ENCODE measurements at regions not wholly inside any gene's neighbourhood (a gene's known extent, or its start where the extent isn't known, plus 50 kb on each side); places are given as distances from the start of the nearest gene placed in this dataset.

- H3K27ac ChIP-seq (ENCODE audit: insufficient read length, low read depth, low read length), result no peak overlapping the region
- H3K79me2 ChIP-seq (ENCODE audit: insufficient read depth, low read length), result no peaks in the 10 kb centered on the region
- no peak overlapping the region for H3K18ac ChIP-seq (ENCODE audit: insufficient read length, low read depth, low read length)
- H3K23me2 ChIP-seq (ENCODE audit: insufficient read length, low read depth, low read length, poor library complexity, severe bottlenecking), result no peaks in the 10 kb centered on the region
- no peak for TF ChIP-seq CTCF (conservative IDR thresholded peaks at IDR 0.05)
- no peak overlapping the region for H3K4me3 Mint-ChIP-seq
- H2AK5ac ChIP-seq (ENCODE audit: insufficient read length, low read length), result no peak overlapping the region
- H3K79me1 ChIP-seq (ENCODE audit: insufficient read depth, low read depth, low read length, poor library complexity, severe bottlenecking), result no peaks in the 10 kb centered on the region
- H3K4me1 ChIP-seq (ENCODE audit: insufficient read depth, low read length), result no peaks in the 10 kb centered on the region
- H3K27ac Mint-ChIP-seq, result no peak overlapping the region
- H3K27me3 Mint-ChIP-seq (ENCODE audit: low read depth), result peaks cover 3% of the 10 kb centered on the region
- no peak overlapping the region for H4K5ac ChIP-seq (ENCODE audit: insufficient read length, low read depth, low read length)
- no peak overlapping the region for H2BK20ac ChIP-seq (ENCODE audit: low read depth, low read length, poor library complexity, severe bottlenecking)
- no CpG with 5 or more reads among the region's 1 CpG for WGBS (ENCODE audit: extremely low coverage, insufficient read length, low lambda C conversion rate)
- H4K8ac ChIP-seq (replicated peaks; ENCODE audit: insufficient read length, low read depth, low read length), result no peak overlapping the region
- peaks cover 19 to 32% of the 10 kb centered on the region in 2 experiments for H3K4me1 Mint-ChIP-seq
- no peaks in the 10 kb centered on the region for H3K27me3 ChIP-seq (ENCODE audit: insufficient read depth, low read length)
- H3K14ac ChIP-seq (ENCODE audit: insufficient read depth, low read length), result no peak overlapping the region
- DNase-seq, result no peak
- no peak overlapping the region for H3K4ac ChIP-seq (ENCODE audit: low read depth, low read length)
- no peak overlapping the region for H2BK5ac ChIP-seq (ENCODE audit: insufficient read length, low read length)
- H3K4me2 ChIP-seq (ENCODE audit: insufficient read depth, insufficient read length, low read length), result no peak overlapping the region
- no peak overlapping the region for H2BK120ac ChIP-seq (ENCODE audit: low read depth, low read length, poor library complexity, severe bottlenecking)
- no peak overlapping the region for H4K91ac ChIP-seq (ENCODE audit: insufficient read length, low read depth, low read length)
- no peak overlapping the region for H3K9ac ChIP-seq (ENCODE audit: extremely low read depth, insufficient read length, low read length)
- H3K56ac ChIP-seq (ENCODE audit: insufficient read length, low read depth, low read length), result no peak overlapping the region
- no peaks in the 10 kb centered on the region for H4K20me1 ChIP-seq (ENCODE audit: control insufficient read depth, insufficient read depth, insufficient read length)
- no peak overlapping the region for H3K23ac ChIP-seq (ENCODE audit: insufficient read length, low read depth, low read length)
- no peak overlapping the region for H3T11ph ChIP-seq (ENCODE audit: low read length)
- peaks cover 23 to 24% of the 10 kb centered on the region in 2 experiments for H3K9me3 Mint-ChIP-seq
- H3K36me3 Mint-ChIP-seq (ENCODE audit: insufficient read depth in 1 of 3, low read depth in 3 of 3), result peaks cover 11 to 21% (median 20%) of the 10 kb centered on the region in 3 experiments
- peaks cover 5% of the 10 kb centered on the region for H3K9me3 ChIP-seq (ENCODE audit: control insufficient read depth, low read depth, low read length)
- H2BK15ac ChIP-seq (ENCODE audit: low read depth, low read length), result no peak overlapping the region
- no peak overlapping the region for H2BK12ac ChIP-seq (ENCODE audit: insufficient read length, low read depth, low read length)
- H2AFZ ChIP-seq (ENCODE audit: low read length), result no peak overlapping the region
Measured at GRCh38 chr3:197355713-197356112, 57.3 kb upstream of the DLG1 start.

Data from H9 (cell line).